Right lobe of liver (tissue), 4 donors: ENCODE measurements at regions not wholly inside any gene's neighbourhood (a gene's known extent, or its start where the extent isn't known, plus 50 kb on each side); places are given as distances from the start of the nearest gene placed in this dataset.
"Not testable (repeated sequence)": the region's sequence is repeated elsewhere in the genome, so short reads cannot be mapped to it uniquely, and the experiment has no call there.

ENCODE experiments used
- POLR2A ChIP-seq: fragments of 450-650 bp; IDR thresholded peaks from one replicate; pipeline ENCODE4 v1.6.1; 2017; ENCODE audit warnings: antibody characterized with exemption, mild to moderate bottlenecking
- TF ChIP-seq, protein P1 (sequence below), 4 donors: fragments of 200-600 bp in 3 of 4; fragments of 450-650 bp in 1 of 4; IDR thresholded peaks; one replicate each; pipeline versions ENCODE4 v1.5.1 to v1.8.0; 2016 to 2022; ENCODE audit warnings: antibody characterized with exemption in 4 of 4, mild to moderate bottlenecking in 2 of 4
- donor health status: DM: no; HTN: no; CAD: no.
- donor health status: DM: no; HTN: no; CAD: no.
- donor health status: DM: no; HTN: yes; CAD: no.

DNA sequence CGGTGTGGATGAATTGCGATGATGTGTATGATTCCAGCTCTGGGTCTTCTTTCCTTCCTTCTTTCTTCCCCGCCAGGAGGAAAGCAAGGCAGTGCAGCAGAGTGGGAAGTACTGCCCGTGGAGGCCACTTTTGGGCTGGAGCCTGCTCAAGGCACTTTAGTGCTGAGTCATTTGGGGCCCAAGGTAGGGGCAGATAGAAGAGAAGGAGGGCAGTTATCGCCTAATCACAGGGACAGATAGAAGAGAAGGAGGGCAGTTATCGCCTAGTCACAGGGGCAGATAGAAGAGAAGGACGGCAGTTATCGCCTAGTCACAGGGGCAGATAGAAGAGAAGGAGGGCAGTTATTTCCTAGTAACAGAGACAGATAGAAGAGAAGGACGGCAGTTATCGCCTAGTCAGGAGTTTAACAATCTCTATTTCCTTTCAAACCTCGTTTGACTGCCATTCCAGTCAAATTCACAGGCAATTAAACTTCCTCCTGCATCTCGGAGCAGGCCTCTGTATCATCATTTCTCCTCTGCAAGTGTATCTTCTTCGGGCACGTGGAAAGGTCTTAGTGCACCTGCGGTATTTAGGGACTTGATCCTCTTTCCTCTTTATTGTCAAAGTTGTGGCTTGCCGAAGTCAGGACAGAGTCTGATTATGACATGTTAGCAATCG lies 5277.5 kb upstream of the TPTE start:
- TF ChIP-seq POLR2A: not testable (repeated sequence)
- TF ChIP-seq, protein P1, sequence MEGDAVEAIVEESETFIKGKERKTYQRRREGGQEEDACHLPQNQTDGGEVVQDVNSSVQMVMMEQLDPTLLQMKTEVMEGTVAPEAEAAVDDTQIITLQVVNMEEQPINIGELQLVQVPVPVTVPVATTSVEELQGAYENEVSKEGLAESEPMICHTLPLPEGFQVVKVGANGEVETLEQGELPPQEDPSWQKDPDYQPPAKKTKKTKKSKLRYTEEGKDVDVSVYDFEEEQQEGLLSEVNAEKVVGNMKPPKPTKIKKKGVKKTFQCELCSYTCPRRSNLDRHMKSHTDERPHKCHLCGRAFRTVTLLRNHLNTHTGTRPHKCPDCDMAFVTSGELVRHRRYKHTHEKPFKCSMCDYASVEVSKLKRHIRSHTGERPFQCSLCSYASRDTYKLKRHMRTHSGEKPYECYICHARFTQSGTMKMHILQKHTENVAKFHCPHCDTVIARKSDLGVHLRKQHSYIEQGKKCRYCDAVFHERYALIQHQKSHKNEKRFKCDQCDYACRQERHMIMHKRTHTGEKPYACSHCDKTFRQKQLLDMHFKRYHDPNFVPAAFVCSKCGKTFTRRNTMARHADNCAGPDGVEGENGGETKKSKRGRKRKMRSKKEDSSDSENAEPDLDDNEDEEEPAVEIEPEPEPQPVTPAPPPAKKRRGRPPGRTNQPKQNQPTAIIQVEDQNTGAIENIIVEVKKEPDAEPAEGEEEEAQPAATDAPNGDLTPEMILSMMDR (IDR thresholded peaks at IDR 0.05): not testable (repeated sequence)
